Tibial nerve (tissue), 4 donors: ENCODE measurements at regions not wholly inside any gene's neighbourhood (a gene's known extent, or its start where the extent isn't known, plus 50 kb on each side); places are given as distances from the start of the nearest gene placed in this dataset.

Experiments used
- DNase-seq, 2 donors: peaks; one replicate each; pipeline ENCODE4 v3.0.0-alpha.2; 2019; ENCODE audit warnings: low spot score in 2 of 2
- H3K27ac ChIP-seq, 4 donors: fragments of 200-600 bp; sonication (generic) in 3 of 4; one replicate each; pipeline ENCODE4 v1.5.1; 2017 to 2019; ENCODE audit warnings: mild to moderate bottlenecking in 1 of 4
- H3K27me3 ChIP-seq, 2 donors: fragments of 200-600 bp; sonication (generic) in 1 of 2; one replicate each; pipeline versions ENCODE4 v1.5.1 to v1.6.0; 2017 to 2019
- H3K36me3 ChIP-seq, 3 donors: fragments of 200-600 bp; sonication (generic); one replicate each; pipeline ENCODE4 v1.5.1; 2018 to 2019
- H3K4me1 ChIP-seq, 4 donors: fragments of 200-600 bp; sonication (generic) in 3 of 4; one replicate each; pipeline ENCODE4 v1.5.1; 2017 to 2019
- H3K4me3 ChIP-seq, 4 donors: fragments of 200-600 bp; sonication (generic) in 3 of 4; one replicate each; pipeline ENCODE4 v1.5.1; 2017 to 2019; ENCODE audit warnings: mild to moderate bottlenecking in 1 of 4, moderate library complexity in 1 of 4
- H3K9me3 ChIP-seq, 4 donors: fragments of 200-600 bp; sonication (generic) in 3 of 4; one replicate each; pipeline ENCODE4 v1.5.1; 2017 to 2019
- CTCF ChIP-seq, 5 experiments: fragments of 200-600 bp in 3 of 5; fragments of 450-650 bp in 2 of 5; sonication (generic) in 3 of 5; IDR thresholded peaks; one replicate each; pipeline ENCODE4 v1.5.1; 2016 to 2019; ENCODE audit warnings: antibody characterized with exemption in 5 of 5, mild to moderate bottlenecking in 3 of 5, moderate library complexity in 2 of 5
- EP300 ChIP-seq, 2 donors: sonication (generic); formaldehyde crosslinking; IDR thresholded peaks; one replicate each; pipeline ENCODE4 v1.6.1; 2017; ENCODE audit warnings: antibody characterized with exemption in 2 of 2, mild to moderate bottlenecking in 1 of 2
- POLR2A ChIP-seq, 2 donors: fragments of 450-650 bp; IDR thresholded peaks; one replicate each; pipeline ENCODE4 v1.6.1; 2017; ENCODE audit warnings: antibody characterized with exemption in 2 of 2, mild to moderate bottlenecking in 2 of 2, moderate library complexity in 2 of 2
- WGBS, 2 donors: methylation state at CpG; one replicate each; pipeline ENCODE4 v1.1.5; 2018; 5-methylcytosine and 5-hydroxymethylcytosine counted together

GRCh38 chr1:240000634-240001033 lies 91.0 kb upstream of the FMN2 start:
- WGBS, 2 donors: 39 to 45% methylated on average over 4 of the region's 4 CpGs
- Histone ChIP-seq H3K27me3 (peaks cover 0 to 42% of the 10 kb centered on the region in 2 donors), H3K27ac (no peak overlapping the region), H3K36me3 (no peaks in the 10 kb centered on the region), H3K4me3 (no peak overlapping the region), H3K4me1 (peaks cover 0 to 14% (median 4%) of the 10 kb centered on the region in 4 donors), H3K9me3 (no peaks in the 10 kb centered on the region)
- TF ChIP-seq CTCF (IDR thresholded peaks at IDR 0.05): no peak
- no peak for TF ChIP-seq POLR2A (IDR thresholded peaks at IDR 0.05)
- no peak for TF ChIP-seq EP300 (IDR thresholded peaks at IDR 0.05)
- DNase-seq: no peak

- 78 to 86% methylated on average over 7 of the region's 7 CpGs for WGBS, 2 donors
- H3K27me3 ChIP-seq: peaks cover 0 to 36% of the 10 kb centered on the region in 2 donors
- no peak for DNase-seq
- no peaks in the 10 kb centered on the region for H3K9me3 ChIP-seq
- no peaks in the 10 kb centered on the region for H3K36me3 ChIP-seq
- peaks cover 0 to 14% (median 4%) of the 10 kb centered on the region in 4 donors for H3K4me1 ChIP-seq
- no peak overlapping the region for H3K4me3 ChIP-seq
- H3K27ac ChIP-seq: no peak overlapping the region
- TF ChIP-seq EP300 (IDR thresholded peaks at IDR 0.05): no peak
Measured at GRCh38 chr1:240001177-240001740, 90.4 kb upstream of the FMN2 start.

GRCh38 chr1:240004086-240004749 lies 87.5 kb upstream of the FMN2 start:
- no peak for DNase-seq
- Histone ChIP-seq H3K4me3 (no peak overlapping the region), H3K4me1 (no peaks in the 10 kb centered on the region), H3K27ac (no peak overlapping the region), H3K27me3 (peaks cover 0 to 8% of the 10 kb centered on the region in 2 donors), H3K36me3 (no peaks in the 10 kb centered on the region), H3K9me3 (no peaks in the 10 kb centered on the region)
- 64 to 68% methylated on average over 12 of the region's 12 CpGs for WGBS, 2 donors
- no peak for TF ChIP-seq EP300 (IDR thresholded peaks at IDR 0.05)
- TF ChIP-seq CTCF (IDR thresholded peaks at IDR 0.05): peak in 3 of 5 experiments; percentile 44 to 62 (median 56)
- TF ChIP-seq POLR2A (IDR thresholded peaks at IDR 0.05): no peak

GRCh38 chr1:240005997-240006650 lies 85.6 kb upstream of the FMN2 start:
- Histone ChIP-seq H3K27ac (no peak overlapping the region), H3K4me3 (no peak overlapping the region), H3K4me1 (no peaks in the 10 kb centered on the region), H3K9me3 (peaks cover 0 to 11% (median 0%) of the 10 kb centered on the region in 4 donors), H3K36me3 (no peaks in the 10 kb centered on the region), H3K27me3 (no peaks in the 10 kb centered on the region)
- 72% methylated on average over 5 of the region's 5 CpGs for WGBS, 2 donors
- TF ChIP-seq CTCF (IDR thresholded peaks at IDR 0.05): no peak
- no peak for TF ChIP-seq EP300 (IDR thresholded peaks at IDR 0.05)
- TF ChIP-seq POLR2A (IDR thresholded peaks at IDR 0.05): no peak
- DNase-seq: no peak

- H3K27me3 ChIP-seq: no peaks in the 10 kb centered on the region
- no peak for DNase-seq
- no peaks in the 10 kb centered on the region for H3K4me1 ChIP-seq
- 58 to 68% methylated on average over 5 of the region's 5 CpGs for WGBS, 2 donors
- no peak for TF ChIP-seq EP300 (IDR thresholded peaks at IDR 0.05)
- TF ChIP-seq POLR2A (IDR thresholded peaks at IDR 0.05): no peak
- TF ChIP-seq CTCF (IDR thresholded peaks at IDR 0.05): no peak
- H3K27ac ChIP-seq: no peak overlapping the region
- no peaks in the 10 kb centered on the region for H3K36me3 ChIP-seq
- peaks cover 0 to 11% (median 0%) of the 10 kb centered on the region in 4 donors for H3K9me3 ChIP-seq
- H3K4me3 ChIP-seq: no peak overlapping the region
Measured at GRCh38 chr1:240008298-240008697, 83.4 kb upstream of the FMN2 start.
